ENCODE measurements at regions not wholly inside any gene's neighbourhood (a gene's known extent, or its start where the extent isn't known, plus 50 kb on each side); places are given as distances from the start of the nearest gene placed in this dataset.

DNA sequence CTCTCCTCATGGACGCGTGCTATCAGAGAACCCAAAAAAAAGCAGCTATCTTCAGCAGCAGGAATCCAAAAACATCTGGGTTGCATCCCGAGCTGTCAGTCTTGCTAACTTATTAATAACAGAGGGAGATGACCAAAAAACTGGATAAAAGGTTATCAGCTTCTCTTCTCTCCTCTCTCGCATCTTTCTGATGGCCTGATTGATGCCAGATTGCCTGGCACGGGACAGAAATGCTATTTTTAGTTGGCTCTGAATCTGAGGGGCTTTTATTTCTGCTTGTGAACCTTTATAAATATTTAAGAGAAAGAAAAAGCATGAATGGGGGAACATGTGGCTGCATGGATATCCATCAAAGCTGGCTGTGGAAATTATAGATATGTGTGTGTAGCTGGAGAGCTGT lies 230.3 kb downstream of the ETS1 start:
- Mint-ChIP-seq H3K36me3 (ENCODE audit: low read depth) (no peaks in the 10 kb centered on the region), H3K27me3 (ENCODE audit: low read depth) (no peaks in the 10 kb centered on the region), H3K4me3 (no peak overlapping the region), H3K9me3 (no peaks in the 10 kb centered on the region), H3K4me1 (ENCODE audit: low read depth) (peaks cover 28% of the 10 kb centered on the region), H3K27ac (no peak overlapping the region)
- CTCF ChIA-PET: interaction anchor here (1.3 to 1.4 kb wide), 2 partner anchors 13 to 275 kb away, joined by 3 to 4 read pairs; no protein-coding TSS in a partner anchor
- intact Hi-C loops (cut with micrococcal nuclease): no loop called here
- DNase-seq: no peak

DNA sequence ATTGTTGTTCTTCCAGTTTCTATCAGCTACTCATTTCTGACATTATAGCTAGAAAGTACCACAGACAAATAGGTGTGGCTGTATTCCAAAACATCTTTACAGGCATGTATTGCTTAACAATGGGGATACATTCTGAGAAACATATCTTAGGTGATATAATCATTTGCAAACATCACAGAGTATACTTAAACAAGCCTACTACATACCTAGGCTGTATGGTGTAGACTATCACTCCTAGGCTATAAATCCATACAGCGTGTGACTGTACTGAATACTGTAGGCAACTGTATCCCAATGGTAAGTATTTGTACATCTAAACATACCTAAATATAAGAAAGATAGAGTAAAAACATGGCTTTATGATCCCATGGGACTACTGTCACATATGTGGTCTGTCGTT lies 231.8 kb downstream of the ETS1 start:
- CTCF ChIA-PET: interaction anchor here (0.6 to 1.3 kb wide), 3 partner anchors 11 to 151 kb away, joined by 3 to 4 read pairs (median 3); no protein-coding TSS in a partner anchor
- Mint-ChIP-seq H3K36me3 (ENCODE audit: low read depth) (no peaks in the 10 kb centered on the region), H3K4me3 (no peak overlapping the region), H3K9me3 (no peaks in the 10 kb centered on the region), H3K4me1 (ENCODE audit: low read depth) (peaks cover 36% of the 10 kb centered on the region), H3K27ac (no peak overlapping the region), H3K27me3 (ENCODE audit: low read depth) (no peaks in the 10 kb centered on the region)
- DNase-seq: no peak
- intact Hi-C loops (cut with micrococcal nuclease): loop anchor here (2.0 kb wide), 1 partner anchor 15 kb away; no protein-coding TSS in a partner anchor

GRCh38 chr11:128354476-128354875 lies 232.9 kb downstream of the ETS1 start:
- H3K27ac Mint-ChIP-seq: no peak overlapping the region
- H3K36me3 Mint-ChIP-seq (ENCODE audit: low read depth): no peaks in the 10 kb centered on the region
- H3K27me3 Mint-ChIP-seq (ENCODE audit: low read depth): no peaks in the 10 kb centered on the region
- H3K4me1 Mint-ChIP-seq (ENCODE audit: low read depth): peaks cover 47% of the 10 kb centered on the region
- no peak overlapping the region for H3K4me3 Mint-ChIP-seq
- intact Hi-C loops (cut with micrococcal nuclease): loop anchor here (2.0 kb wide), 1 partner anchor 16 kb away; no protein-coding TSS in a partner anchor
- H3K9me3 Mint-ChIP-seq: no peaks in the 10 kb centered on the region
- CTCF ChIA-PET: interaction anchor here (1.0 to 1.3 kb wide), 2 partner anchors 12 to 476 kb away, joined by 4 read pairs; no protein-coding TSS in a partner anchor
- DNase-seq: no peak

DNA sequence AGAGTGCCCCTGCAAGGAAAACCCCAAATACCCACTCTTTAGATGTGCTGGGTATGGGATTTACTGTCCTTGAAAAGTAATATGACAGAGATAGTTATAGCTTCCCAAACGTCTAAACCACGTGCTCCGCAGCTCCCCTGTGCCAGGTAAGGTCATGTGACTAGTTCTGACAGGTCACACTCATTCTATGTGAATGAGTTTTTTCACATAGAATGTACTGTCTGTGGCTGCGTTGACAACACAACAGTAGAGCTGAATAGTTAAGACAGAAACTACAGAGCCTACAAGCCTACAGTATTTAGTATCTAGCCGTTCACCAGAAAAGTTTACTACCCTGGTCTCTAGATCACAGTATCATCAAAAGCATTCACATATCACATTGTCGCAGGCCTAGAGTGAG lies 236.2 kb downstream of the ETS1 start:
- peaks cover 69% of the 10 kb centered on the region for H3K4me1 Mint-ChIP-seq (ENCODE audit: low read depth)
- no peaks in the 10 kb centered on the region for H3K9me3 Mint-ChIP-seq
- H3K4me3 Mint-ChIP-seq: no peak overlapping the region
- H3K27me3 Mint-ChIP-seq (ENCODE audit: low read depth): no peaks in the 10 kb centered on the region
- H3K27ac Mint-ChIP-seq: peak overlapping the region; percentile 72
- DNase-seq: peak; percentile 68
- intact Hi-C loops (cut with micrococcal nuclease): loop anchor here (1.0 to 2.0 kb wide), 2 partner anchors 8 to 62 kb away; no protein-coding TSS in a partner anchor
- H3K36me3 Mint-ChIP-seq (ENCODE audit: low read depth): no peaks in the 10 kb centered on the region
- CTCF ChIA-PET: interaction anchor here (1.2 to 1.6 kb wide), 5 partner anchors 9 to 193 kb away, joined by 3 to 6 read pairs (median 3); no protein-coding TSS in a partner anchor

- no peak for DNase-seq
- no peaks in the 10 kb centered on the region for H3K27me3 Mint-ChIP-seq (ENCODE audit: low read depth)
- H3K36me3 Mint-ChIP-seq (ENCODE audit: low read depth): no peaks in the 10 kb centered on the region
- no peaks in the 10 kb centered on the region for H3K9me3 Mint-ChIP-seq
- H3K27ac Mint-ChIP-seq: peak overlapping the region; percentile 72
- intact Hi-C loops (cut with micrococcal nuclease): loop anchor here (2.0 kb wide), 1 partner anchor 63 kb away; no protein-coding TSS in a partner anchor
- H3K4me3 Mint-ChIP-seq: peak overlapping the region; percentile 56
- peaks cover 78% of the 10 kb centered on the region for H3K4me1 Mint-ChIP-seq (ENCODE audit: low read depth)
- CTCF ChIA-PET: interaction anchor here (0.8 to 1.4 kb wide), 4 partner anchors 15 to 126 kb away, joined by 3 to 5 read pairs (median 3); no protein-coding TSS in a partner anchor
Measured at GRCh38 chr11:128349650-128350299, 237.6 kb downstream of the ETS1 start.

- Mint-ChIP-seq H3K4me3 (no peak overlapping the region), H3K4me1 (ENCODE audit: low read depth) (peaks cover 89% of the 10 kb centered on the region), H3K27me3 (ENCODE audit: low read depth) (no peaks in the 10 kb centered on the region), H3K27ac (peak overlapping the region; percentile 84), H3K36me3 (ENCODE audit: low read depth) (no peaks in the 10 kb centered on the region), H3K9me3 (no peaks in the 10 kb centered on the region)
- DNase-seq: peak; percentile 81
- CTCF ChIA-PET: interaction anchor here (0.7 to 1.2 kb wide), 3 partner anchors 128 to 283 kb away, joined by 3 read pairs; no protein-coding TSS in a partner anchor
- intact Hi-C loops (cut with micrococcal nuclease): loop anchor here (1.0 kb wide), 1 partner anchor 32 kb away; no protein-coding TSS in a partner anchor
Measured at GRCh38 chr11:128346804-128347203, 240.6 kb downstream of the ETS1 start.

DNA sequence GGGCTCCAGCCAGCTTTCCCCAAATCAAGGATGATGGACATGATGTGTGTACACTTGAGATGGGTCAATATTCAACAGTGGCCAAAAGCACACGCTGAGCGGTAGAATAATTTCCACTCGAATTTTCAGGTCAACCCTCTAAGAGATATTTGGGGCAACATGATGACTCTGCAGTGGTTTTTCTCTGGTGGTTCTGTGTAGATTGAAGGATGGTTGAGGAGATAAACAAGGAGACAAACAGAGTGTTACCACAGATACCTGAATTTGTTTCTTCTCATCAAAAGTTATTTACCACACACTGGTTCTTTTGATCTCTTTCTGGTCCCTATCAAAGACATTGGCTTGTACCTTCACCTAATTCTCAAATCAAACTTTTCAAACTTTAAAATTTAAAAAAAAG lies 242.0 kb downstream of the ETS1 start:
- no peak overlapping the region for H3K4me3 Mint-ChIP-seq
- peak overlapping the region; percentile 5 for H3K27ac Mint-ChIP-seq
- H3K4me1 Mint-ChIP-seq (ENCODE audit: low read depth): peaks cover 87% of the 10 kb centered on the region
- no peak for DNase-seq
- CTCF ChIA-PET: interaction anchor here (0.8 to 1.3 kb wide), 2 partner anchors 17 to 55 kb away, joined by 3 read pairs; no protein-coding TSS in a partner anchor
- H3K36me3 Mint-ChIP-seq (ENCODE audit: low read depth): no peaks in the 10 kb centered on the region
- no peaks in the 10 kb centered on the region for H3K9me3 Mint-ChIP-seq
- intact Hi-C loops (cut with micrococcal nuclease): no loop called here
- H3K27me3 Mint-ChIP-seq (ENCODE audit: low read depth): no peaks in the 10 kb centered on the region

DNA sequence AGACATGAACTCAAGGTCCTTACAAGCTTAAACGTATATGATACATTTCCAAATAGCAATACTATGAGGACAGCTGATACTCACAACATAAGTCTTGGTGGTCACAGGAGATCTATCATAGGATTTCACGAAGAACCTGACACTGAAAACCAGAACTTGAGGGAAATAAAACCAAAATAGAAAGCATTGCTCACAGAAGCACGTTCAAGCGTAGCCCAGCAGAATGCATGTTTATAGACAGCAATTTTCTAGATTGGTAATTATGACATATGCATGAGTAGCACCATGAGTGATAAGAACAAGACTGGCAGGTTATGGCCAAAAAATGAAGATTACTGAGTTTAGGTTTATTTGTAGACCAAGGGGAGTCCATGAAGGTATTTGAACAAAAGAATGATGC lies 243.5 kb downstream of the ETS1 start:
- intact Hi-C loops (cut with micrococcal nuclease): loop anchor here (1.0 to 2.0 kb wide), 12 partner anchors 7 to 486 kb away; no protein-coding TSS in a partner anchor

DNA sequence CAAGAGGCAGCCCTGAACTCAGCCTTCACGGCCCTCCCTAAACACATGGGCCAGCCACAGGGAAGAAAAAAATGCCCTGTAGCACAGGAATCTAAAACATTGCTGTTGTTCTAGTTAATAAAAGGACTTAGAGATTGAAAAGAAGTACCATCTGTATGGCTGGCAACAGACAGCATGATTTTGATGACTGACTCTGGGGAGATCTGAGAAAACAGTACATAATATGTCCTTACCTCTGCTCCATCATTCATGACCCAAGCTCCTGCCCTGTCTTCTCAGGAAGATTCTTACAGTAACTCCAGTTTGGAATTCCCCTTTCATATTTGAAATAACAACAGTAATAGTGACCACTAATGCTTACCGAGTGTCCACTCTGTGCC lies 244.2 kb downstream of the ETS1 start:
- Mint-ChIP-seq H3K27ac (peak overlapping the region; percentile 89), H3K4me3 (peak overlapping the region; percentile 73), H3K9me3 (no peaks in the 10 kb centered on the region), H3K4me1 (ENCODE audit: low read depth) (peaks cover 93% of the 10 kb centered on the region), H3K36me3 (ENCODE audit: low read depth) (no peaks in the 10 kb centered on the region), H3K27me3 (ENCODE audit: low read depth) (no peaks in the 10 kb centered on the region)
- intact Hi-C loops (cut with micrococcal nuclease): loop anchor here (1.0 to 2.0 kb wide), 12 partner anchors 8 to 487 kb away; no protein-coding TSS in a partner anchor
- CTCF ChIA-PET: interaction anchor here (0.7 to 3.6 kb wide), 9 partner anchors 9 to 158 kb away, joined by 3 to 25 read pairs (median 3); no protein-coding TSS in a partner anchor
- no peak for DNase-seq

More for the DNA sequence above, 243.5 kb downstream of the ETS1 start:
- Mint-ChIP-seq H3K9me3 (no peaks in the 10 kb centered on the region), H3K27me3 (ENCODE audit: low read depth) (no peaks in the 10 kb centered on the region), H3K27ac (peak overlapping the region; percentile 89), H3K4me3 (no peak overlapping the region), H3K4me1 (ENCODE audit: low read depth) (peaks cover 90% of the 10 kb centered on the region), H3K36me3 (ENCODE audit: low read depth) (no peaks in the 10 kb centered on the region)
- CTCF ChIA-PET: interaction anchor here (0.7 to 3.6 kb wide), 7 partner anchors 21 to 157 kb away, joined by 3 to 25 read pairs (median 4); no protein-coding TSS in a partner anchor
- DNase-seq: peak; percentile 64

DNA sequence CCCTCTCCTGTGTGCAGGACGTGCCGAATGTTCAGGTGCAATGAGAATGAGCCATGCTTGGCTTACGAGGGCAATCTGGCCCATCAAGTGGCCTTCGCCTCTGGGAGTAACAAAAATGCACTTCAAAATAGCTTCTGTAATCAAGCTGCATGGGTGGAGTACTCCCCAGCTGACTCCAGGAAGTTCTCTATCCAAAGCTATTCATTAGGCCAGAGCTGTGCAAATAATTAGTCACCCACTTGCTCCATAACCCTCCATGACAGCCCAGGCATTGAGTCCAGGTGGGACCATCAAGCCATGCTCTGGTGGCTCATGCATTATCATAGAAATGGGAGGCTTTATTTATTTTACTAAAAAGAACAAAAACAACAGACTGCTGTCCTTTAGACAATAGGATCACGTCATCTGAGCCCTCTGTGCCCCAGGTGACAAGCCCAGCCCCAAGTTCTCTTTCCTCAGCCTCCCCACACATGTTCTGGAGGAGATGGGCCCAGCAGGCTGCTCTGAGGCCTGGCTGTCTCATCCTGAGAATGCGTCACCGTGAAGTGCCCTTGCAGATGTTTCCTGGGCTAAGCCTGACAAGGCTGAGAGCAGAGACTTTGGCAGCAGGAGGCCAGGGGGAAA lies 244.7 kb downstream of the ETS1 start:
- intact Hi-C loops (cut with micrococcal nuclease): loop anchor here (1.0 to 2.0 kb wide), 13 partner anchors 9 to 488 kb away; no protein-coding TSS in a partner anchor
- CTCF ChIA-PET: interaction anchor here (0.8 to 3.6 kb wide), 12 partner anchors 9 to 289 kb away, joined by 3 to 25 read pairs (median 4); no protein-coding TSS in a partner anchor

DNA sequence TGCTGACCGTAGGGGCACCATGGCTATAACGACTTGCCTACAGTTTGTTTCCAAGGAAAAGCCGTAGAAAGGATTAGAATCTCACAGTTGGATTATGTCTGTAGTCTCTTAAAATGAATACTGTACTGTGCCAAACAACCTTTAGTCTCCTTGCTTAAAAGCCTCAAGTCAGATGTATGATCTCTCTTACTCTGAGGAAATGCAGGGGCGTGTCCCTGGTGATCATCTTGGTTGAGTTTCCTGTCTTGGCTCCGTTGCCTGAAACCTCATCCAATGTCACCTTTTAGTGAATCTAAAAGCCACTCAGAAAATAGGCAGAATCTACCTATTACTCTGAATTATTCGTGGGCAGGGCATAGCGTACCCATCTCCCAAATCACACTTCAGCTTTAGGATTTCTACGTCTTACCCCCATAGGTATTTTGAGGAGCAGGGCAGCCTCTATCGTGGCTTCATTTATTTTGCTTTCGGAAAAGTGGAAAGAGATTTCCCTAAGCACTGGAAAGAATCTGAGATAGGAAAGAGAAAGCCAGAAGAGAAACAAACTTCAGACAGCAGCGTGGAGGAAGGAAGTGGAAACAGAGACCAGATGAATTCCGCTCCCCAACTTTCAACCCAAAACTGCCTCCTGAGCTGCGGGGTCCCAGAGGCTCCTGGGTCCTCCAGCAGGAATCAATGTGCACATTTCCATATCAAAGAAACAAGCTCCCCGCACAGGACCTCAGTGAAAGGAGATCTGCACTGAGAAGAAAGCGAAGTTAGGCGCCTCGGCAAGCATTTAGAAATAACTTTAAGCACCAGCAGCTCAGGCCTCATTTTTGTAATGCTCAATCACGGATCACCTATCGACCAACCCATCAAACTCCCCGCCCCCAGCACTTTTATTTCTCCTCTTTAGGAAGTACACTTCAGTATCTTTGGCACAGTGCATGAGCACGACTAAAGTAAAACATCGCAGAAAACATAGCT lies 245.8 kb downstream of the ETS1 start:
- Mint-ChIP-seq H3K27ac (peak overlapping the region; percentile 89), H3K27me3 (ENCODE audit: low read depth) (no peaks in the 10 kb centered on the region), H3K4me1 (ENCODE audit: low read depth) (peaks cover 91% of the 10 kb centered on the region), H3K9me3 (no peaks in the 10 kb centered on the region), H3K36me3 (ENCODE audit: low read depth) (no peaks in the 10 kb centered on the region), H3K4me3 (peak overlapping the region; percentile 73)
- CTCF ChIA-PET: interaction anchor here (0.8 to 3.6 kb wide), 11 partner anchors 8 to 290 kb away, joined by 3 to 25 read pairs (median 4); no protein-coding TSS in a partner anchor
- intact Hi-C loops (cut with micrococcal nuclease): loop anchor here (1.0 to 2.0 kb wide), 5 partner anchors 19 to 239 kb away; no protein-coding TSS in a partner anchor
- DNase-seq: peak; percentile 80

More for the DNA sequence above, 244.7 kb downstream of the ETS1 start:
- Mint-ChIP-seq H3K36me3 (ENCODE audit: low read depth) (no peaks in the 10 kb centered on the region), H3K4me1 (ENCODE audit: low read depth) (peaks cover 93% of the 10 kb centered on the region), H3K27ac (peak overlapping the region; percentile 89), H3K27me3 (ENCODE audit: low read depth) (no peaks in the 10 kb centered on the region), H3K4me3 (peak overlapping the region; percentile 73), H3K9me3 (no peaks in the 10 kb centered on the region)
- DNase-seq: peak; percentile 93

All from activated naive CD4-positive, alpha-beta T cell treated with anti-CD3 and anti-CD28 coated beads for 36 hours (primary cell).